Keratinocyte (primary cell): ENCODE measurements at regions not wholly inside any gene's neighbourhood (a gene's known extent, or its start where the extent isn't known, plus 50 kb on each side); places are given as distances from the start of the nearest gene placed in this dataset.

ENCODE experiments used
- DNase-seq: peaks from one replicate; pipeline ENCODE4 v3.0.0-alpha.2; 2011; ENCODE audit warnings: low read depth, missing footprints, low spot score
- FAIRE-seq: peaks from 2 replicates; lab custom pipeline; 2011; peaks lifted over from hg19 to GRCh38; lab: Jason Lieb, UNC
- H2AFZ ChIP-seq: 2 replicates; pipeline ENCODE4 v1.6.0; 2012; ENCODE audit warnings: low read length, control low read depth, inconsistent platforms; ENCODE audit not compliant: control insufficient read depth
- H3K27ac ChIP-seq: 2 replicates; pipeline ENCODE4 v1.5.1; 2011; ENCODE audit warnings: low read length; ENCODE audit not compliant: control insufficient read depth, insufficient read depth
- H3K27me3 ChIP-seq: 3 replicates; pipeline ENCODE4 v1.6.0; 2011; ENCODE audit warnings: low read length; ENCODE audit not compliant: control insufficient read depth, insufficient read depth; ENCODE audit errors: extremely low read depth
- H3K36me3 ChIP-seq, 2 experiments: 2 replicates in 1 of 2; 3 replicates in 1 of 2; pipeline ENCODE4 v1.5.1; 2011; ENCODE audit warnings: low read length in 2 of 2, mild to moderate bottlenecking in 1 of 2; ENCODE audit not compliant: control insufficient read depth in 2 of 2, insufficient read depth in 2 of 2; ENCODE audit errors: extremely low read depth in 1 of 2
- H3K4me1 ChIP-seq: 3 replicates; pipeline ENCODE4 v1.5.1; 2011; ENCODE audit warnings: low read length; ENCODE audit not compliant: control insufficient read depth, insufficient read depth; ENCODE audit errors: extremely low read depth
- H3K4me2 ChIP-seq: 3 replicates; pipeline ENCODE4 v1.6.0; 2011; ENCODE audit warnings: low read depth, low read length; ENCODE audit not compliant: control insufficient read depth, insufficient read depth; ENCODE audit errors: extremely low read depth
- H3K4me3 ChIP-seq, 3 experiments: fragments of 200-600 bp in 1 of 3; sonication (generic) in 1 of 3; 2 replicates in 2 of 3; 3 replicates in 1 of 3; pipeline ENCODE4 v1.5.1; 2011 to 2016; ENCODE audit warnings: low read length in 3 of 3, mild to moderate bottlenecking in 3 of 3, control low read depth in 2 of 3, inconsistent platforms in 1 of 3, low read depth in 1 of 3, mixed read lengths in 1 of 3, mixed run types in 1 of 3, moderate library complexity in 1 of 3; ENCODE audit not compliant: control insufficient read depth in 2 of 3, insufficient read depth in 2 of 3; ENCODE audit errors: extremely low read depth in 1 of 3
- H3K79me2 ChIP-seq: 2 replicates; pipeline ENCODE4 v1.6.0; 2012; ENCODE audit warnings: low read length; ENCODE audit not compliant: control insufficient read depth, insufficient read depth
- H3K9ac ChIP-seq: 3 replicates; pipeline ENCODE4 v1.6.0; 2011; ENCODE audit warnings: low read length; ENCODE audit not compliant: control insufficient read depth, insufficient read depth; ENCODE audit errors: extremely low read depth
- H3K9me1 ChIP-seq: 3 replicates; pipeline ENCODE4 v1.6.0; 2011; ENCODE audit warnings: low read length; ENCODE audit not compliant: control insufficient read depth, insufficient read depth; ENCODE audit errors: extremely low read depth
- H3K9me3 ChIP-seq: 2 replicates; pipeline ENCODE4 v1.5.1; 2012; ENCODE audit warnings: low read depth, low read length; ENCODE audit not compliant: control insufficient read depth
- H4K20me1 ChIP-seq: 3 replicates; pipeline ENCODE4 v1.6.0; 2011; ENCODE audit warnings: low read length; ENCODE audit not compliant: control insufficient read depth, insufficient read depth; ENCODE audit errors: extremely low read depth
- CTCF ChIP-seq, 3 experiments: IDR thresholded peaks in 1 of 3; conservative IDR thresholded peaks in 1 of 3; optimal IDR thresholded peaks in 1 of 3; 2 replicates in 2 of 3; 3 replicates in 1 of 3; pipeline versions ENCODE3 to v1.5.1; 2011; ENCODE audit warnings: low read length in 3 of 3, mild to moderate bottlenecking in 3 of 3, moderate library complexity in 2 of 3, control low read depth in 1 of 3, inconsistent platforms in 1 of 3; ENCODE audit not compliant: insufficient read depth in 2 of 3; ENCODE audit errors: extremely low read depth in 1 of 3
- EZH2 ChIP-seq: IDR thresholded peaks from one replicate; pipeline ENCODE4 v1.6.1; 2012; ENCODE audit warnings: inconsistent platforms, mild to moderate bottlenecking, low read length, moderate library complexity
- dilution Hi-C: fragments of 300-500 bp; cut with MboI; formaldehyde crosslinking; loops from one replicate; pipeline ENCODE4 v1.7.0; 2020; ENCODE audit warnings: low sequenced_read_pairs; ENCODE audit not compliant: extremely low pct_ligation_motif_present

GRCh38 chr1:79155991-79156390 is 149.5 kb upstream of the ADGRL4 start:
- Histone ChIP-seq H3K79me2 (no peaks in the 10 kb centered on the region), H3K4me2 (no peak overlapping the region), H3K27me3 (no peaks in the 10 kb centered on the region), H3K36me3 (no peaks in the 10 kb centered on the region), H3K9ac (no peak overlapping the region), H4K20me1 (no peaks in the 10 kb centered on the region), H3K4me3 (no peak overlapping the region), H3K9me3 (no peaks in the 10 kb centered on the region), H3K9me1 (no peaks in the 10 kb centered on the region), H3K27ac (no peak overlapping the region), H3K4me1 (no peaks in the 10 kb centered on the region), H2AFZ (no peak overlapping the region)
- dilution Hi-C loops: no loop called here
- no peak for FAIRE-seq
- DNase-seq: no peak
- TF ChIP-seq EZH2 (no peak), CTCF (optimal IDR thresholded peaks at IDR 0.05 in 1 of 3, IDR thresholded peaks at IDR 0.05 in 1 of 3, conservative IDR thresholded peaks at IDR 0.05 in 1 of 3; ENCODE audit: extremely low read depth in 1 of 3, insufficient read depth in 2 of 3, low read length in 3 of 3) (no peak)

- Histone ChIP-seq H2AFZ (no peak overlapping the region), H3K79me2 (no peaks in the 10 kb centered on the region), H3K4me1 (no peaks in the 10 kb centered on the region), H3K36me3 (no peaks in the 10 kb centered on the region), H3K27me3 (no peaks in the 10 kb centered on the region), H3K27ac (no peak overlapping the region), H3K4me2 (no peak overlapping the region), H3K9me1 (no peaks in the 10 kb centered on the region), H3K9ac (no peak overlapping the region), H3K9me3 (no peaks in the 10 kb centered on the region), H3K4me3 (no peak overlapping the region), H4K20me1 (no peaks in the 10 kb centered on the region)
- DNase-seq (no peak), FAIRE-seq (no peak)
- TF ChIP-seq EZH2 (no peak), CTCF (optimal IDR thresholded peaks at IDR 0.05 in 1 of 3, IDR thresholded peaks at IDR 0.05 in 1 of 3, conservative IDR thresholded peaks at IDR 0.05 in 1 of 3; ENCODE audit: extremely low read depth in 1 of 3, insufficient read depth in 2 of 3, low read length in 3 of 3) (no peak)
- dilution Hi-C loops: no loop called here
These were observed 144.7 kb upstream of the ADGRL4 start for GRCh38 chr1:79151006-79151796.
